Omental fat pad (tissue), 3 donors: ENCODE measurements at regions not wholly inside any gene's neighbourhood (a gene's known extent, or its start where the extent isn't known, plus 50 kb on each side); places are given as distances from the start of the nearest gene placed in this dataset.

Experiments
- ATAC-seq: fragments of 150-250 bp; one replicate; pipeline ENCODE4 v1.9.1; 2016; ENCODE audit warnings: mild to moderate bottlenecking, moderate library complexity; ENCODE audit not compliant: low FRiP score
- DNase-seq: peaks from one replicate; pipeline ENCODE4 v3.0.0-alpha.2; 2019; ENCODE audit warnings: low spot score
- CTCF ChIP-seq, 3 donors: fragments of 450-650 bp; IDR thresholded peaks; one replicate each; pipeline ENCODE4 v1.5.1; 2016 to 2017; ENCODE audit warnings: antibody characterized with exemption in 3 of 3, mild to moderate bottlenecking in 3 of 3, moderate library complexity in 2 of 3

GRCh38 chrX:45900766-45901615 is 644.2 kb downstream of the ZNF674 start:
- ATAC-seq (no peak), DNase-seq (no peak)
- no peak for TF ChIP-seq CTCF (IDR thresholded peaks at IDR 0.05)

DNA sequence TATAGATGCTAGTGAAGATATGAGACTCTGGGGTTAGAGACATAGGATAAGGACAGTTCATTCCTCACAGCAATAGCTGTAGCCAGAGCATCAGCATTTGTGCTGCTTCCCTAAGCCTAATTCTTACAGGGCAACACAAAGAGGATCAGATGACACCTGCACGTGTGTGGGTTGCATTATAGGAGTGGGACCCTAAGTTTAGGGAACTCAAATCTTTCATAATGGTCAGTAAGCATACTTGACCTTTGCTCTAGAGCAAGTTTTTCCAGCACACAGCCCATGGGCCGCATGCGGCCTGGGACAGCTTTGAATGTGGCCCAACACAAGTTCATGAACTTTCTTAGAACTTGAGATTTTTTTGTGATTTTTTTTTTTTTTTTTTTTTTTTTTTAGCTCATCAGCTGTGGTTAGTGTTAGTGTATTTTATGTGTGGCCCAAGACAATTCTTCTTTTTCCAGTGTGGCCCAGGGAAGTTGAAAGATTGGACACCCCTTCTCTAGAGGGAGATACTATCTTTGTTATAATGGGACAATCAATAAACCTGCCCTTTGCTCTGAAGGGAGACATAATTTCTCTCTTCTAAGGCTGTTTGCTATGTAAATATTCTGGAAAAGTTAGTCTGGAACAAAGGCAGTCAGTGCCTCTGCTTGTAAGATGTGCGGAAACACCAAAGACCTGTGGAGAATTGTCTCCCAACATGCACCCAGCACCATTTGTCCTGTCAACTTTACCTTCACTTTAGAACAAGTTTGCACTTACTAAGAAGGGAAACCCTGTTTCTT is 650.2 kb downstream of the ZNF674 start:
- no peak for TF ChIP-seq CTCF (IDR thresholded peaks at IDR 0.05)
- no peak for DNase-seq
- no peak for ATAC-seq

- no peak for ATAC-seq
- no peak for TF ChIP-seq CTCF (IDR thresholded peaks at IDR 0.05)
- no peak for DNase-seq
Observed at GRCh38 chrX:45889471-45889870, 655.8 kb downstream of the ZNF674 start.

DNA sequence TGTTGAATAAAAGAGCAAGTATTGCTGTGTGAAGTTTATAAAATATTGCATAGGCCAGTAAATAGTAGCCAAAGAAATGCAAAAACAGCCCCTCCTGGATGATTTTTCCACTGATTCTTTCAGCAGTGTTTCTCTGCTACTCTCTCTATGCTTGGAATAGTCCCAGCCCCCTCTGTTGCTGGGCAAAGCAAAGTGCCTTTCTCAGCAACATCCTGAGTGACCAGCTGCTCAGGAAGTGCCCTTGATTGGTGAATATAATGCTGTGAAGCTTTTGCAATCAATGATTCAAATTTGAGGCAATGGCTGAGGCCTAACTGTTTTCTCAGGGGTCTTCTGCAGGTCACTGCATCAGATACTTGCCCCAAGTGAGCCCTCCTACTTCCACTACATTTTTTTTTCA is 656.7 kb downstream of the ZNF674 start:
- ATAC-seq (no peak), DNase-seq (no peak)
- no peak for TF ChIP-seq CTCF (IDR thresholded peaks at IDR 0.05)

DNA sequence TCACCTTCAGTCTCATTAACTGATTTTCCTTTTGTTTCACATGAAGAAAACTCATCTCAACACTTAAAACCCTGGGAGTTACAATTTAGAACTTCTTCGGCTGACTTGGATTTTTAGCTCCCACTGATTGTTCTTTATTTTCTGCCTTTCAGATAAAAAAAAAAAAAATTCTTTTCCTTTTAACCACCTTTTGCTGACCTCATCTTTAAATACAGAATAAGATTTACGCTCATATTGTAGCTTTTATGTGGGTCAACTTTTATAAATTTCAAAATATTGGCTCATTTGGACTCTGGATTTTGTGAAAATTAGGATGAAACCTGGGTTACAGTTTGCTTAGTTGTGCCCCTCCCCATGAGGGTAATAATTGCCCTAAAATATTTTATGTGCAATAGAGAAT is 659.3 kb downstream of the ZNF674 start:
- ATAC-seq (no peak), DNase-seq (no peak)
- TF ChIP-seq CTCF (IDR thresholded peaks at IDR 0.05) = no peak

DNA sequence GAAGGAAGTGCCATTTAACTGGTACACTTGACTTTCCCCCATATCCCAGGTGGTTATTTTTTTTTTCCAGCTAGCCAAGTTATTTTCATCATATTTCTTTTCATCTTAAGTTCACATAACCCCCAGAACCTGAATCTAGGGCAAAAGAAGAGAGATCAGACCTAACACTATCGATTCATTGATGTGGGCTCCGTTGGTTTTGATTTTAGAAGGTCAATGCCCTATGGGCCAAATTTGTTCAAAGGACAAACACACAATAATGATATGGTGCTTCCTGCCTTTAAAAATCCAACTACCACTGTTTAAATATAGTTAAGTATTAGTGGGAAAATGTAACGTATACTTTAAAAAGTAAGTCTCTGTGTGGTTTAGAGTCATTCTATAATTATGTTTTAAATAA is 665.7 kb downstream of the ZNF674 start:
- DNase-seq (no peak), ATAC-seq (no peak)
- TF ChIP-seq CTCF (IDR thresholded peaks at IDR 0.05) = no peak
